ENCODE measurements at regions not wholly inside any gene's neighbourhood (a gene's known extent, or its start where the extent isn't known, plus 50 kb on each side); places are given as distances from the start of the nearest gene placed in this dataset.

- TF ChIP-seq MED1 (CRISPR knock-in tag; IDR thresholded peaks at IDR 0.05) (peak; percentile 34; the same call in 1 of the 2 replicates), YEATS2 (CRISPR knock-in tag; IDR thresholded peaks at IDR 0.05; ENCODE audit: borderline replicate concordance) (peak; percentile 59; the same call in 1 of the 2 replicates), KAT8 (CRISPR knock-in tag; IDR thresholded peaks at IDR 0.05) (peak; percentile 68; the same call in 1 of the 2 replicates), HOXA5 (CRISPR knock-in tag; IDR thresholded peaks at IDR 0.05) (no peak), SP5 (CRISPR knock-in tag; IDR thresholded peaks at IDR 0.05; ENCODE audit: borderline replicate concordance, low read depth) (peak; percentile 24; the same call in 1 of the 2 replicates), ZKSCAN8 (CRISPR knock-in tag; IDR thresholded peaks at IDR 0.05; ENCODE audit: borderline replicate concordance) (peak; percentile 58; the same call in 1 of the 2 replicates), ZBTB37 (CRISPR knock-in tag; IDR thresholded peaks at IDR 0.05) (no peak), ZXDC (CRISPR knock-in tag; IDR thresholded peaks at IDR 0.05) (no peak; the same call in 1 of the 2 replicates), TBX2 (CRISPR knock-in tag; IDR thresholded peaks at IDR 0.05; ENCODE audit: borderline replicate concordance) (peak; percentile 22; the same call in 1 of the 2 replicates), IKZF5 (CRISPR knock-in tag; IDR thresholded peaks at IDR 0.05) (peak; percentile 66; the same call in 1 of the 2 replicates), ZNF614 (CRISPR knock-in tag; IDR thresholded peaks at IDR 0.05; ENCODE audit: borderline replicate concordance) (peak; percentile 81; the same call in 1 of the 2 replicates), HNRNPLL (IDR thresholded peaks at IDR 0.05; ENCODE audit: low read depth, low read length, poor library complexity, severe bottlenecking) (no peak), ZNF788 (CRISPR knock-in tag; IDR thresholded peaks at IDR 0.05; ENCODE audit: borderline replicate concordance) (peak; percentile 80), ZNF275 (CRISPR knock-in tag; IDR thresholded peaks at IDR 0.05; ENCODE audit: borderline replicate concordance) (no peak), CC2D1A (CRISPR knock-in tag; IDR thresholded peaks at IDR 0.05) (0 out of 2 replicates have a peak, but pooled peaks have one; percentile 56), ZNF652 (CRISPR knock-in tag; IDR thresholded peaks at IDR 0.05; ENCODE audit: borderline replicate concordance, low read depth) (peak; percentile 42; the same call in 1 of the 2 replicates), ZNF713 (CRISPR knock-in tag; IDR thresholded peaks at IDR 0.05) (no peak), ZFP36L1 (CRISPR knock-in tag; IDR thresholded peaks at IDR 0.05) (no peak), ZNF205 (CRISPR knock-in tag; IDR thresholded peaks at IDR 0.05) (0 out of 2 replicates have a peak, but pooled peaks have one; percentile 51), MYC (CRISPR knock-in tag; IDR thresholded peaks at IDR 0.05; ENCODE audit: borderline replicate concordance) (peak; percentile 80; the same call in 1 of the 2 replicates), ZNF598 (CRISPR knock-in tag; IDR thresholded peaks at IDR 0.05; ENCODE audit: borderline replicate concordance) (0 out of 2 replicates have a peak, but pooled peaks have one; percentile 72)
Measured at GRCh38 chr14:25132732-25133422, 82.9 kb upstream of the STXBP6 start (continued).

All from HepG2 (cell line).